Neural crest cell (in vitro differentiated cells): ENCODE measurements at regions not wholly inside any gene's neighbourhood (a gene's known extent, or its start where the extent isn't known, plus 50 kb on each side); places are given as distances from the start of the nearest gene placed in this dataset.

ENCODE experiments used
- DNase-seq: peaks from one replicate; pipeline ENCODE4 v3.0.0; 2021; ENCODE audit warnings: low read depth, mixed read lengths, low spot score
- H3K27ac Mint-ChIP-seq: one replicate; pipeline ENCODE4 v1.8.0; 2021; ENCODE audit warnings: mild to moderate bottlenecking, mixed read lengths; ENCODE audit not compliant: unreplicated experiment
- H3K27me3 Mint-ChIP-seq: 2 replicates; pipeline ENCODE4 v1.8.0; 2021; ENCODE audit warnings: low read depth, mild to moderate bottlenecking, mixed read lengths
- H3K36me3 Mint-ChIP-seq: 2 replicates; pipeline ENCODE4 v1.8.0; 2021; ENCODE audit warnings: low read depth, mild to moderate bottlenecking, mixed read lengths
- H3K4me1 Mint-ChIP-seq: 2 replicates; pipeline ENCODE4 v1.8.0; 2021; ENCODE audit warnings: mixed read lengths
- H3K4me3 Mint-ChIP-seq: one replicate; pipeline ENCODE4 v1.8.0; 2021; ENCODE audit warnings: mild to moderate bottlenecking, mixed read lengths
- H3K9me3 Mint-ChIP-seq: 2 replicates; pipeline ENCODE4 v1.8.0; 2021; ENCODE audit warnings: mixed read lengths
- TF ChIP-seq, protein P1 (sequence below): fragments of 200-600 bp; sonication (generic); conservative IDR thresholded peaks from 2 replicates; pipeline ENCODE4 v1.5.0; 2021; ENCODE audit warnings: antibody characterized with exemption, mild to moderate bottlenecking

DNA sequence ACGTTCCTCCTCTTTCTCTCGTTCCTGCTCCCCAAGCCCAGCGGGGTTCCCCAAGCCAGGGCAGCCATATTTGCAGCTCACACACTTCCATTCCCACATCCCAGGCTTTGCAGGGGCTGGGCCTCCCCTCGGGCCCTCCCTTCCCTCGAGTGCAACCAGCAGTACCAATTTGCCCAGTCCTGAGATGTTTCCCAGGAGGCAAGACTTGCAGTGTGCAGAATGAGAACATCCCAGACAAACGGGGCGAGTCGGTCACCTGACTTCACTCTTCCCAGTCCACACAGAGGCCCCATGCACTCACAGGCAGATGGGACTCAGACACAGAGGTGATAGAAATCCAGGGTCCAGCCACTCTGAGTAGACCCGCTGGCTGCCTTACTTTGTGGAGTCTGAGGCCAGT, 56.2 kb upstream of the SLC6A6 start:
- Mint-ChIP-seq H3K27me3 (no peaks in the 10 kb centered on the region), H3K4me1 (peaks cover 31% of the 10 kb centered on the region), H3K27ac (peak overlapping the region; percentile 47), H3K36me3 (no peaks in the 10 kb centered on the region), H3K4me3 (no peak overlapping the region), H3K9me3 (no peaks in the 10 kb centered on the region)
- DNase-seq: no peak
- TF ChIP-seq, protein P1, sequence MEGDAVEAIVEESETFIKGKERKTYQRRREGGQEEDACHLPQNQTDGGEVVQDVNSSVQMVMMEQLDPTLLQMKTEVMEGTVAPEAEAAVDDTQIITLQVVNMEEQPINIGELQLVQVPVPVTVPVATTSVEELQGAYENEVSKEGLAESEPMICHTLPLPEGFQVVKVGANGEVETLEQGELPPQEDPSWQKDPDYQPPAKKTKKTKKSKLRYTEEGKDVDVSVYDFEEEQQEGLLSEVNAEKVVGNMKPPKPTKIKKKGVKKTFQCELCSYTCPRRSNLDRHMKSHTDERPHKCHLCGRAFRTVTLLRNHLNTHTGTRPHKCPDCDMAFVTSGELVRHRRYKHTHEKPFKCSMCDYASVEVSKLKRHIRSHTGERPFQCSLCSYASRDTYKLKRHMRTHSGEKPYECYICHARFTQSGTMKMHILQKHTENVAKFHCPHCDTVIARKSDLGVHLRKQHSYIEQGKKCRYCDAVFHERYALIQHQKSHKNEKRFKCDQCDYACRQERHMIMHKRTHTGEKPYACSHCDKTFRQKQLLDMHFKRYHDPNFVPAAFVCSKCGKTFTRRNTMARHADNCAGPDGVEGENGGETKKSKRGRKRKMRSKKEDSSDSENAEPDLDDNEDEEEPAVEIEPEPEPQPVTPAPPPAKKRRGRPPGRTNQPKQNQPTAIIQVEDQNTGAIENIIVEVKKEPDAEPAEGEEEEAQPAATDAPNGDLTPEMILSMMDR: no peak

DNA sequence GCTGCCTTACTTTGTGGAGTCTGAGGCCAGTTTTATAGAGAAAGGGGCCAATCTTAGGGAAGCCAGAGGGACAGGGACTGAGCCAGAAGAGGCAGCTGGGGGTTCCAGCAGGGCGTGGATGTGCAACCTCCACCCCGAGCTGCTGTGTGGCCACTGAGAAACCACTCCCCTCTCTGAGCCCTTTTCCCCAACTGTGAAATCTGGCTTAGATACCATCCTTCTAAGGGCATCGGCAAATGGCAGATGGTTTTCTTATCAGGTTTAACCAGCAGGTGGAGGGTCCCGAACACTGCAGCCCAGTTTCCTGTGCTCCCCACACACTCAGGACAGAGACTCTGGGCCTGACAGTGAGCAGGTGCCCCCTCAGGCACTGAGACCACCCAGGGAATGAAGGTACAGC, 55.8 kb upstream of the SLC6A6 start:
- Mint-ChIP-seq H3K4me3 (no peak overlapping the region), H3K4me1 (peaks cover 31% of the 10 kb centered on the region), H3K9me3 (no peaks in the 10 kb centered on the region), H3K36me3 (no peaks in the 10 kb centered on the region), H3K27me3 (no peaks in the 10 kb centered on the region), H3K27ac (no peak overlapping the region)
- DNase-seq: no peak
- TF ChIP-seq, protein P1: no peak

DNA sequence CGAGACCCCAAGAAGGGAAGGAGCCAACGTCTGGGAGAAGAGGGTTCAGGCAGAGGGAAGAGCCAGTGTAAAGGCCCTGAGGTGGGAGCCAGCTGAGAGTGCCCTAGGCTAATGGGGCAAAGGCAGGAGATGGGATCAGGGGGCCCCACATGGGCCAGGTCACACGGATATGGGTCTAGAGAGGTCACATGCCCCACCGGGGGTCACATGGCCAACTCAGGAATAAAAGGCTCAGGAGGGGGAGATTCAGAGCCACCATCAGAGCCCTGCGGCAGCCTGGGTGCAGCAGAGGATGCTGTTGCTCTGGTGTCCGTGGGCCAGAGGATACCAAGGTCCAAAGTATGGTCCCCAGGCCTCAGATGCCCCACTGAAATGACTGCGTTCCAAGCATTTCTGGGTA, 55.3 kb upstream of the SLC6A6 start:
- no peak overlapping the region for H3K4me3 Mint-ChIP-seq
- H3K9me3 Mint-ChIP-seq: no peaks in the 10 kb centered on the region
- H3K36me3 Mint-ChIP-seq: no peaks in the 10 kb centered on the region
- H3K27ac Mint-ChIP-seq: no peak overlapping the region
- H3K4me1 Mint-ChIP-seq: peaks cover 31% of the 10 kb centered on the region
- no peak for DNase-seq
- TF ChIP-seq, protein P1: no peak
- no peaks in the 10 kb centered on the region for H3K27me3 Mint-ChIP-seq

DNA sequence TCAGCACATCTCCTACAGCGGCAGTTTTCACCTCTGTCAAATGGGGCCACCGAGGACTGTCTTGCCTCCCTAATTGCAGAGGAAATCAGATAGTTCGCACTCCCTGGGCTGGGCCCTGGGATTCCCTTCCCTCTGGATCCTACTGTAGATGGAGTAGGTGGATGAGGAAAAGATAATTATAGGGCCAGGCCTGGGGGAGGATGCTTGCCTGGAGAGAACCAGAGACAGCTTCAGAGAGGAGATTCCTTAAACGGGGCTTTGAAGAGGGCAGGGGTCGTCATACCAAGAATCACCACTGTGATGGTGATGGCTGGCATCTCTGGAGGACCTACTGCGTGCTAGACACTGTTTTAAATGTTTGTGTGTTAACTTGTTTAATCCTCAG, 50.8 kb upstream of the SLC6A6 start:
- no peak overlapping the region for H3K4me3 Mint-ChIP-seq
- H3K27me3 Mint-ChIP-seq: no peaks in the 10 kb centered on the region
- TF ChIP-seq, protein P1: no peak
- no peaks in the 10 kb centered on the region for H3K36me3 Mint-ChIP-seq
- H3K27ac Mint-ChIP-seq: peak overlapping the region; percentile 12
- no peak for DNase-seq
- H3K9me3 Mint-ChIP-seq: no peaks in the 10 kb centered on the region
- H3K4me1 Mint-ChIP-seq: peaks cover 5% of the 10 kb centered on the region

DNA sequence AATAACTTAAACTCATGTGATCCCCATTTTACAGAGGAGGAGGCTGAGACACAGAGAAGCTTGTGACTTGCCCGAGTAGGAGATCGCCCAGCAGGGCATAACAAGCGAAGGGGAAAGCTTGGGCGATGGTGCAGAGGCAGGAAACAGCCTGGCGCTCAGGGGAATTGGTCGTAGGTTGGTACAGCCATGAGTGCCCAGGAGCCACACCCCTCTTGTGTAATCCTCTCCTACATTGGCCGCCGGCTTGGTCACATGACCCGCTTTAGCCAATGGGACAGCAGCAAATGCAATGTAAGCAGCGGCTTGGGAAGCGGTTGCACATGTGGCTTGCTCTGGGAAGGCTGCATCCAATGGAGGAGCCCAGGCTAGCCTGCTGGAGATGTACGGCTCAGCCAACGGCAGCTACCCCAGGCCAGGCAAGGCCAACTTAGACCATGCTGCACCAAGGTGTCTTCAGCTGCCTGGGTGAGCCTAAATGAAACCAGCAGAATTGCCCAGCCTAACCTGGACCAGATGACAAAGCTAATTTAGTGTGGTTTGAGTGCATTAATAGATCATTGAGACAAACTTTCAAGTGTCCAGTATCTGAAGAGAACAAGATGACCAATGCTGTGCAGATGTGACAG, 50.3 kb upstream of the SLC6A6 start:
- H3K4me1 Mint-ChIP-seq: peaks cover under 1% of the 10 kb centered on the region
- no peak for DNase-seq
- H3K9me3 Mint-ChIP-seq: no peaks in the 10 kb centered on the region
- H3K4me3 Mint-ChIP-seq: no peak overlapping the region
- TF ChIP-seq, protein P1: no peak
- H3K36me3 Mint-ChIP-seq: no peaks in the 10 kb centered on the region
- peak overlapping the region; percentile 12 for H3K27ac Mint-ChIP-seq
- H3K27me3 Mint-ChIP-seq: no peaks in the 10 kb centered on the region
